C4-2B (cell line): ENCODE measurements at regions not wholly inside any gene's neighbourhood (a gene's known extent, or its start where the extent isn't known, plus 50 kb on each side); places are given as distances from the start of the nearest gene placed in this dataset.

Experiments
- CTCF ChIP-seq: fragments of 450-650 bp; conservative IDR thresholded peaks from 2 replicates; pipeline ENCODE4 v1.5.1; 2017; ENCODE audit warnings: mild to moderate bottlenecking
- ZFX ChIP-seq: fragments of 450-650 bp; IDR thresholded peaks from 2 replicates; pipeline ENCODE4 v1.6.1; 2017

GRCh38 chr5:2832394-2832793 lies 80.9 kb upstream of the IRX2 start:
- no peak for TF ChIP-seq CTCF
- TF ChIP-seq ZFX, result no peak
